ENCODE measurements at regions not wholly inside any gene's neighbourhood (a gene's known extent, or its start where the extent isn't known, plus 50 kb on each side); places are given as distances from the start of the nearest gene placed in this dataset.

- Histone ChIP-seq H3K27me3 (peaks cover 2% of the 10 kb centered on the region), H3K36me3 (no peaks in the 10 kb centered on the region), H3K9me3 (no peaks in the 10 kb centered on the region), H3K27ac (no peak overlapping the region), H3K4me1 (peaks cover 0 to 6% (median 1%) of the 10 kb centered on the region in 4 donors), H3K4me3 (no peak overlapping the region)
- intact Hi-C loops (cut with DNase I; ENCODE audit: low total_unique reads) (no loop called here), in situ Hi-C loops (cut with MboI; ENCODE audit: low pct_ligation_motif_present in 1 of 4, low pct_unique_long_range_greater_than_20kb in 1 of 4, low sequenced_read_pairs in 3 of 4) (loop anchor here (25.0 kb wide), 3 partner anchors 313 to 538 kb away; no protein-coding TSS in a partner anchor)
- no peak for DNase-seq
- TF ChIP-seq POLR2AphosphoS5 (IDR thresholded peaks at IDR 0.05) (no peak), POLR2A (IDR thresholded peaks at IDR 0.05) (no peak), EP300 (IDR thresholded peaks at IDR 0.05; ENCODE audit: low read depth) (no peak), CTCF (IDR thresholded peaks at IDR 0.05) (no peak)
- 61 to 81% methylated on average over 6 to 12 of the region's 12 CpGs for WGBS, 2 donors (ENCODE audit: low coverage in 1 of 2)
These were observed 124.3 kb upstream of the IGF1R start for GRCh38 chr15:98523912-98524662.

GRCh38 chr15:98524838-98525660, 123.3 kb upstream of the IGF1R start:
- in situ Hi-C loops (cut with MboI; ENCODE audit: low pct_ligation_motif_present in 1 of 4, low pct_unique_long_range_greater_than_20kb in 1 of 4, low sequenced_read_pairs in 3 of 4) = loop anchor here (25.0 kb wide), 3 partner anchors 312 to 537 kb away; no protein-coding TSS in a partner anchor
- no peak for DNase-seq
- intact Hi-C loops (cut with DNase I; ENCODE audit: low total_unique reads) = no loop called here
- H3K27me3 ChIP-seq = peaks cover 9% of the 10 kb centered on the region
- H3K36me3 ChIP-seq = no peaks in the 10 kb centered on the region
- WGBS, 2 donors (ENCODE audit: low coverage in 1 of 2) = 68% methylated on average over 10 of the region's 10 CpGs; no CpG with 5 or more reads in 1 of the 2 donors
- H3K4me3 ChIP-seq = no peak overlapping the region
- H3K27ac ChIP-seq = no peak overlapping the region
- TF ChIP-seq EP300 (IDR thresholded peaks at IDR 0.05; ENCODE audit: low read depth) (no peak), POLR2A (IDR thresholded peaks at IDR 0.05) (no peak), CTCF (IDR thresholded peaks at IDR 0.05) (no peak), POLR2AphosphoS5 (IDR thresholded peaks at IDR 0.05) (no peak)
- H3K9me3 ChIP-seq = no peaks in the 10 kb centered on the region
- H3K4me1 ChIP-seq = peaks cover 0 to 6% (median 1%) of the 10 kb centered on the region in 4 donors

GRCh38 chr15:98525661-98526001, 122.7 kb upstream of the IGF1R start:
- peak overlapping the region in 1 of 4 donors; percentile 25 for H3K27ac ChIP-seq
- intact Hi-C loops (cut with DNase I; ENCODE audit: low total_unique reads) (no loop called here), in situ Hi-C loops (cut with MboI; ENCODE audit: low pct_ligation_motif_present in 1 of 4, low pct_unique_long_range_greater_than_20kb in 1 of 4, low sequenced_read_pairs in 3 of 4) (loop anchor here in 1 of 4 donors (25.0 kb wide), 1 partner anchor 312 kb away; no protein-coding TSS in a partner anchor)
- no peak for DNase-seq
- 50 to 80% methylated on average over 5 to 13 of the region's 13 CpGs for WGBS, 2 donors (ENCODE audit: low coverage in 1 of 2)
- H3K9me3 ChIP-seq = no peaks in the 10 kb centered on the region
- TF ChIP-seq POLR2AphosphoS5 (IDR thresholded peaks at IDR 0.05) (no peak), POLR2A (IDR thresholded peaks at IDR 0.05) (no peak), EP300 (IDR thresholded peaks at IDR 0.05; ENCODE audit: low read depth) (no peak), CTCF (IDR thresholded peaks at IDR 0.05) (no peak)
- H3K4me3 ChIP-seq = no peak overlapping the region
- H3K4me1 ChIP-seq = peaks cover 0 to 6% (median 1%) of the 10 kb centered on the region in 4 donors
- H3K36me3 ChIP-seq = no peaks in the 10 kb centered on the region
- peaks cover 10% of the 10 kb centered on the region for H3K27me3 ChIP-seq

GRCh38 chr15:98526094-98526493, 122.2 kb upstream of the IGF1R start:
- intact Hi-C loops (cut with DNase I; ENCODE audit: low total_unique reads) = no loop called here
- Histone ChIP-seq H3K27me3 (peaks cover 10% of the 10 kb centered on the region), H3K9me3 (no peaks in the 10 kb centered on the region), H3K4me1 (peaks cover 0 to 6% (median 1%) of the 10 kb centered on the region in 4 donors), H3K4me3 (no peak overlapping the region), H3K36me3 (no peaks in the 10 kb centered on the region), H3K27ac (peak overlapping the region in 1 of 4 donors; percentile 25)
- in situ Hi-C loops (cut with MboI; ENCODE audit: low pct_ligation_motif_present in 1 of 4, low pct_unique_long_range_greater_than_20kb in 1 of 4, low sequenced_read_pairs in 3 of 4) = loop anchor here in 1 of 4 donors (25.0 kb wide), 1 partner anchor 311 kb away; no protein-coding TSS in a partner anchor
- no peak for TF ChIP-seq POLR2AphosphoS5 (IDR thresholded peaks at IDR 0.05)
- TF ChIP-seq POLR2A (IDR thresholded peaks at IDR 0.05) = no peak
- TF ChIP-seq EP300 (IDR thresholded peaks at IDR 0.05; ENCODE audit: low read depth) = no peak
- WGBS, 2 donors (ENCODE audit: low coverage in 1 of 2) = 83 to 85% methylated on average over 6 to 8 of the region's 8 CpGs
- DNase-seq = no peak
